ENCODE measurements at regions not wholly inside any gene's neighbourhood (a gene's known extent, or its start where the extent isn't known, plus 50 kb on each side); places are given as distances from the start of the nearest gene placed in this dataset.
"Not testable (repeated sequence)": the region's sequence is repeated elsewhere in the genome, so short reads cannot be mapped to it uniquely, and the experiment has no call there.

DNA sequence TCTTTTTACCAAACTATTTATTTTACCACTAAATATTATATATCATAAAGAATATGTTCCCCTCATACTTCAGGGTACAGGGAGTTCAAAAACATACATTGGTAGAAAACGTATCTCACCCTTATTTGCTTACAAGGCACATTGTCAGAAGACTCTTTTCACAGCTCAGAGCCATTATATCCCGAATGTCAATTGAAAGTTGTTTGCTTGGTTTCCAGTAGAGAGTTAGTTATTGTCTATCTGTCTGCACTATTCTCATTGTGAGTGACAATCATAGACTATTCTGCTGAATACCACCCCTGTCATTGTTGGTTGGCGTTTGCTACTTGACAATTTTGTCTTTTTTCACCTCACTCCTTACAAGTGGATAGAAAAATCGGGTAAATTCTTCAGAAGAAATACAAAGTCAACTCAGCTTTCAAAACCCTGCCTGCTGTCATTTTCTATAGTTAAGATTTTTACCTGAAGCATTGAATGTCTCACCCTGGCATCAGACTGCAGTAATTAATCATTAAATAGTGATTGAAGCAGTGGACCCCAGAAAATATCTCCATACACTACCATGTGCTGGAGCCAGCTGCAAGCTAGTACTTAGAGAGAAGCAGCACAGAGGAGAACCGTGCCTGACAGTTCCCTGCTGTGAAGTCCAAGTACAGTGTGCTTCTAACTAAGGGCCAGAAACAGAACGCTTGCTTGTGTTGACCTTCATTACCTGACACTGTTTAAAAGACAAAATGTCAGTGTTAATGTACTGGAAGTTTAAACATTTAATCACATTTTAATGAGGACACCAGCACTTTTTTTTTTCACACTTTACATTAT, 510.6 kb downstream of the RERGL start:
- H3K9me3 ChIP-seq = no peaks in the 10 kb centered on the region

DNA sequence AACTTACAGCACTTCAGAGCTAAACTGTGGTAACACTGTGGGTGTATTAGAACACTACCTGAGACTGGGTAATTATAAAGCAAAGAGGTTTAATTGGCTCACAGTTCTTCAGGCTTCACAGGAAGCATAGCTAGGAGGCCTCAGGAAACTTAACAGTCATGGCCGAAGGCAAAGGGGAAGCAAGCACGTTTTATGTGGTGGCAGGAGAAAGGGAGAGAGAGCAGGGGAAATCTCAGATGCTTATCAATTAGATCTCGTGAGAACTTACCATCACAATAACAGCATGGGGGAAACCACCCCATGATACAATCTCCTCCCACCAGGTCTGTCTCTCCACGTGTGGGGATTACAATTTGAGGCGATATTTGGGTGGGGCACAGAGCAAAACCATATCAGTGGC, 512.6 kb downstream of the RERGL start:
- no peaks in the 10 kb centered on the region for H3K9me3 ChIP-seq
- no peak overlapping the region for H3K4me3 ChIP-seq
- DNase-seq = no peak
- WGBS, 3 donors = 51 to 57% (median 52%) methylated on average over 5 of the region's 5 CpGs
- H3K27me3 ChIP-seq = no peaks in the 10 kb centered on the region
- no peaks in the 10 kb centered on the region for H3K4me1 ChIP-seq (ENCODE audit: insufficient read depth)
- no peak overlapping the region for H3K27ac ChIP-seq
- intact Hi-C loops (cut with DNase I) = no loop called here
- no peak for TF ChIP-seq POLR2A (IDR thresholded peaks at IDR 0.05)
- TF ChIP-seq EP300 (IDR thresholded peaks at IDR 0.05) = no peak
- TF ChIP-seq, protein P1, sequence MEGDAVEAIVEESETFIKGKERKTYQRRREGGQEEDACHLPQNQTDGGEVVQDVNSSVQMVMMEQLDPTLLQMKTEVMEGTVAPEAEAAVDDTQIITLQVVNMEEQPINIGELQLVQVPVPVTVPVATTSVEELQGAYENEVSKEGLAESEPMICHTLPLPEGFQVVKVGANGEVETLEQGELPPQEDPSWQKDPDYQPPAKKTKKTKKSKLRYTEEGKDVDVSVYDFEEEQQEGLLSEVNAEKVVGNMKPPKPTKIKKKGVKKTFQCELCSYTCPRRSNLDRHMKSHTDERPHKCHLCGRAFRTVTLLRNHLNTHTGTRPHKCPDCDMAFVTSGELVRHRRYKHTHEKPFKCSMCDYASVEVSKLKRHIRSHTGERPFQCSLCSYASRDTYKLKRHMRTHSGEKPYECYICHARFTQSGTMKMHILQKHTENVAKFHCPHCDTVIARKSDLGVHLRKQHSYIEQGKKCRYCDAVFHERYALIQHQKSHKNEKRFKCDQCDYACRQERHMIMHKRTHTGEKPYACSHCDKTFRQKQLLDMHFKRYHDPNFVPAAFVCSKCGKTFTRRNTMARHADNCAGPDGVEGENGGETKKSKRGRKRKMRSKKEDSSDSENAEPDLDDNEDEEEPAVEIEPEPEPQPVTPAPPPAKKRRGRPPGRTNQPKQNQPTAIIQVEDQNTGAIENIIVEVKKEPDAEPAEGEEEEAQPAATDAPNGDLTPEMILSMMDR (IDR thresholded peaks at IDR 0.05) = no peak
- no peaks in the 10 kb centered on the region for H3K36me3 ChIP-seq

More for the DNA sequence above, 510.6 kb downstream of the RERGL start:
- no peak for DNase-seq
- H3K27ac ChIP-seq = no peak overlapping the region
- TF ChIP-seq EP300 (IDR thresholded peaks at IDR 0.05) (no peak), POLR2A (IDR thresholded peaks at IDR 0.05) (no peak)
- TF ChIP-seq, protein P1 (IDR thresholded peaks at IDR 0.05) = no peak
- H3K27me3 ChIP-seq = no peaks in the 10 kb centered on the region
- H3K4me1 ChIP-seq (ENCODE audit: insufficient read depth) = no peaks in the 10 kb centered on the region
- no peaks in the 10 kb centered on the region for H3K36me3 ChIP-seq
- 51 to 57% (median 56%) methylated on average over 6 of the region's 6 CpGs for WGBS, 3 donors
- intact Hi-C loops (cut with DNase I) = no loop called here
- H3K4me3 ChIP-seq = no peak overlapping the region

DNA sequence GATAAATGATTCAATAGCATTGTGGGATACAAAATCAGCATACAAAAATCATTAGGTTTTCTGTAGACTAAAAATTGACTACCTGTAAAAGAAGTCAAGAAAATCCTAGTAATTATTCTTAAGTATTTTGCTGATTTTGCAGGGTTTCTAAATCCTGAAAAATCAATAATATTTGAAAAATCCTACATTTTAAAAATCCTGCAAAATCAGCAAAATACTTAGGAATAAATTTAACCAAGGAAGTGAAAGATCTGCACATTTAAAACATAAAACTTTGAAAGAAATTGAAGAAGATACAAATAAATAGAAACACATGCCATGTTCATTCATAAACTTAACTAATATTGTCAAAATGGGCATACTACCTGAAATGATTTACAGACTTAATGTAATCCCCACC, 517.7 kb downstream of the RERGL start:
- no peak for DNase-seq
- H3K36me3 ChIP-seq = no peaks in the 10 kb centered on the region
- H3K9me3 ChIP-seq = no peaks in the 10 kb centered on the region
- intact Hi-C loops (cut with DNase I) = no loop called here
- H3K4me3 ChIP-seq = no peak overlapping the region
- no peak for TF ChIP-seq POLR2A (IDR thresholded peaks at IDR 0.05)
- TF ChIP-seq, protein P1 (IDR thresholded peaks at IDR 0.05) = no peak
- no peak for TF ChIP-seq EP300 (IDR thresholded peaks at IDR 0.05)
- no peaks in the 10 kb centered on the region for H3K4me1 ChIP-seq (ENCODE audit: insufficient read depth)
- no peak overlapping the region for H3K27ac ChIP-seq
- H3K27me3 ChIP-seq = no peaks in the 10 kb centered on the region

DNA sequence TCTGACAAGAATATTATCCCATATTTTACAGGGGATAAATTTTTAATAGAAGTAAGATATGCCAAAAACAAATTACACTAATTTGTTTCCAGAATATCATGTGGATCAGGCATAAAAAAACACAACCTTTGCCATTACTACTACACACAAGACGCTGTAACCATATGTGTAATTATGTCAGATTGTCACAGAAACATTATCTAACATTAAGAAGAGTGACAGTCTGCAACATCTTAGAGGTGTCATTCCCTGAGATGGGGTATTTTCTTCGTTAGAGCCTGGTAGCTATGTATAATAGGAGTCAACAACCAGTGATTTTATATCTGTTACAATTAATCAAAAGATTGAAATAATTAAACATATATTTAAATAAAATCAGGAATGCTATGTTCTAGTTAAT, 518.9 kb downstream of the RERGL start:
- 60 to 67% (median 63%) methylated on average over 2 of the region's 2 CpGs for WGBS, 3 donors
- no peak for DNase-seq

DNA sequence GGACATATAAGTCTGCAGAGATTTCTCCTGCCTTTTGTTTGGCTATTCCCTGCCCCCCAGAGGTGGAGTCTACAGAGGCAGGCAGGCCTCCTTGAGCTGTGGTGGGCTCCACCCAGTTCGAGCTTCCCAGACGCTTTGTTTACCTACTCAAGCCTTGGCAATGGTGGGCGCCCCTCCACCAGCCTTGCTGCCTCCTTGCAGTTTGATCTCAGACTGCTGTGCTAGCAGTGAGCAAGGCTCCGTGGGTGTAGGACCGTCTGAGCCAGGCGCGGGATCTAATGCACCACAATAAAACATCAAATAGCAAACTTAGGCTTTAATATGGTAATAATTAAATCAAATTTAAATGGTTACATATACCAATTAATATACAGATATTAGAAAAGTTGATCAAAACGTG, 525.4 kb downstream of the RERGL start:
- H3K4me1 ChIP-seq (ENCODE audit: insufficient read depth); DNase-seq; H3K27ac ChIP-seq; H3K27me3 ChIP-seq; H3K4me3 ChIP-seq; intact Hi-C loops (cut with DNase I); H3K9me3 ChIP-seq; H3K36me3 ChIP-seq: not testable (repeated sequence)
- 81 to 85% (median 83%) methylated on average over 8 of the region's 8 CpGs for WGBS, 3 donors

More for the DNA sequence above, 518.9 kb downstream of the RERGL start:
- no peaks in the 10 kb centered on the region for H3K4me1 ChIP-seq (ENCODE audit: insufficient read depth)
- intact Hi-C loops (cut with DNase I) = no loop called here
- no peaks in the 10 kb centered on the region for H3K27me3 ChIP-seq
- TF ChIP-seq EP300 (IDR thresholded peaks at IDR 0.05) = no peak
- H3K36me3 ChIP-seq = no peaks in the 10 kb centered on the region
- no peaks in the 10 kb centered on the region for H3K9me3 ChIP-seq
- H3K27ac ChIP-seq = no peak overlapping the region
- no peak overlapping the region for H3K4me3 ChIP-seq
